C4-2B (cell line): ENCODE measurements at regions not wholly inside any gene's neighbourhood (a gene's known extent, or its start where the extent isn't known, plus 50 kb on each side); places are given as distances from the start of the nearest gene placed in this dataset.

Experiments used
- CTCF ChIP-seq: fragments of 450-650 bp; conservative IDR thresholded peaks from 2 replicates; pipeline ENCODE4 v1.5.1; 2017; ENCODE audit warnings: mild to moderate bottlenecking
- ZFX ChIP-seq: fragments of 450-650 bp; IDR thresholded peaks from 2 replicates; pipeline ENCODE4 v1.6.1; 2017

GRCh38 chr11:87428266-87428665 lies 390.5 kb downstream of the TMEM135 start:
- TF ChIP-seq CTCF (no peak), ZFX (no peak)
